GM18508 (cell line): ENCODE measurements at regions not wholly inside any gene's neighbourhood (a gene's known extent, or its start where the extent isn't known, plus 50 kb on each side); places are given as distances from the start of the nearest gene placed in this dataset.
"Not testable (repeated sequence)": the region's sequence is repeated elsewhere in the genome, so short reads cannot be mapped to it uniquely, and the experiment has no call there.

Experiments
- ATAC-seq: cut with Tn5 transposase; IDR thresholded peaks from one replicate; pipeline ENCODE4 v1.9.1; 2021; ENCODE audit warnings: moderate number of reproducible peaks; ENCODE audit not compliant: insufficient read depth, unreplicated experiment

DNA sequence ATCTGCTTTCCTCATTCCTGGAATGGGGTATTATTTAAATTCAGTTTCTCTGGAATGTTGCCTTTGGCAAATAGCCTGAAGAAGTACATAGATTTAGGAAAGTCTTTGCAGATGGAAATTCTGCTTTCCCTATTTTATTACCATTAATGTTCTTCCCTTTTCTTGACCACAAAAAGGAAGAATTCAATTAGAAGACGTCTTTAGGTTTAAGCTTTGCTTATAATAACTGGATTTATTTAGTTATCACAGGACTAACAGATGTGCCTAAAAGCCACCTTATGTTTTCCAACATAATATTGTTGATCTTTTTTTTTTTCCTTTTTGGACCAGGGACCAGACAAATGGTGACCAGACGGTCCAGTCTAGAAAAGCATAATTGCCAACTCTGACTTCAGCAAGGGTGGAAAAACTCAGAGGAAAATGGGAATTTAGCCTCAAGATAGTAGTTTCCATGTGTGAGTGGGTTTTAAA is 210.1 kb upstream of the SPRY2 start:
- ATAC-seq: no peak

DNA sequence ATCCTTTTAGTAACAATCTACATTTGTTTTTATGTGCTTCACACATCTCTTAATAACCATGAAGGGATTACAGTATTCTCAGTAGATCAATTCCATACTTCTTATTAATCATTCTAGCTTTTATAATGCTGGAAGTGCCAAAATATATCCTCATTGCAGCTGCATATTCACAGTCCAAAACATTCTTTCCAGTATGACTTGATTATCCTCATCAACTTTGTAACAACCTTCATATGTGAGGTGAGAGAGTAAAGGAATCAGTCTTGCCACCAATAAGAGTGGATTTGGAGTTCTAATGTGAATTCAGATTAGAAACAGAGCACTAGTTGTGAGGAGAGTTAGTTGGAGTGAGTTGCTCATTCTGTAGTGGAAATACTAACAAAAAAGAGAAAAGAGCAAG is 208.0 kb upstream of the SPRY2 start:
- ATAC-seq: no peak

DNA sequence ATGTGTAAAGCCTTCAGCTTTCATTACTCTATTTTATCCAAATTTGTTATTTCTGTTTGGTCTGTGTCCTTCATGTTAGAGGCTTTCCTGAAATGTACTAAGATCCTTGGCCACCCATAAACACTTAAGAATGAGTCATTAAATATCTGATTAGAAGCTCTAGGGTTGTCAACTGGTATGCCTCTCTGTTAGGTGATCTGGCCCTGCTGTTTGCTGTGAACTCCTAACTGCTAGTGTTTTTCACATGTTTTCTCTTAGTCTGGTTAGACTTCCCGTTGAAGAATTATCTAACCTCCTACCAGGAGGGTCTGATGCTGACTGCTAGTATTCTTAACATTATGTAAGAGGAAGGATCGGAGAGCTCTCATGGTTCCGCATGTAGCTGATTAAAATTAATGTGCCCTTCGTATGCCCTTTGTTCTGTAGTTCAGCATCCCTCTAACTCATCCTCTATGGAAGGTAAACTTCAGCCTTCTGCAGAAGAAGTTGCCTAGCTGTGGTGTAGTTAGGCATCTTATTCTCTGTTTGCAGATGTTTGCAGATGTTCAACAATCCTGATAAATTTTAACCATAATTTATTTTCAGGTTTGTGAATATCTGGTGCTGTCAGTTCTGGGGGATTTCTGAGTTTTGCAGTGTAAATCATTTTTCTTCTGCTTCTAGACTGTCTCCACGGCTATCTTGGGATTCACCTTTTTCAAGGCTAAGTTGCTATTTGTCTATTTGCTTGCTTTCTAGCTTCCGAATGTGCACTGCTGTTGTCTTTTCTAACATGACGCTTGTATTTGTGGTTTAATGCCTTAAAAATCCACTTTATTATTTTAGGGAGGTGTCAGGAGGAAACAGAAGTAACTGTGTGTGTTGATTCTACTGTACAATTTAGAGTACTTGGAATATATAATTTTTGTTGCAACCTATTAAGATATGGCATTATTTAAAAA is 207.2 kb upstream of the SPRY2 start:
- no peak for ATAC-seq

DNA sequence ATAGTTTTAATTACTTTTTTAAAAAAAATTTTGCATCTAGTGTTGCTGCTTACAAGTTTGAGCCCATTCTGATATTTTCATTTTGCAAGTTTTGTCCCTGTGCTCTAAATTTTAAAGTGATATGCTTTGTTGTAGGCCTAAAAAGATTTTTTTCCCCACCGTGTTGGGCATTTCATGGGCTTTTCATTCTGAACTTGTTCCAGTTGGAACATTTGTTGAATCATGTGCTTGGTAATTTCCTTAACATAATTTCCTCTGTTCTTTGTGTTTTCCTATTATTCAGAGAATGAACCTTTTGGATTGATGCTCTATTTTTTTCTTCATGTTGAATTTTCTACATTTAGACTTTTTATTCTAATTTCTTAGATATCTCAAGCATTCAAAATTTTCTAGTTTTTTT is 206.4 kb upstream of the SPRY2 start:
- no peak for ATAC-seq

DNA sequence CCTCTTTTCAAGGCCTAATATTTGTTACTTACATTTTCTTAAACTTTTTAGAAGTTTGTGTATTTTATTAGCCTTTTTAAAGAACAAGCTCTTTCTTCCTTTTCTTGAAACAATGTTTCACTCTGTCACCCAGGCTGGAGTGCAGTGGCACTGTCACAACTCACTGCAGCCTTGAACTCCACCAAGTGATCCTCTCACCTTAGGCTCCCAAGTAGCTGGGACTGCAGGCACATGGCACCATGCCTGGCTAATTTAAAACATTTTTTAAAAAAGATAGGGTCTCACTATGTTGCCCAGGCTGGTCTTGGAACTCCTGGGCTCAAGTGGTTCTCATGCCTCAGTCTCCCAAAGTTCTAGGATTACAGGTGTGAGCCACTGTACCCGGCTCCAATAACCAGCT is 192.2 kb upstream of the SPRY2 start:
- ATAC-seq: no peak

DNA sequence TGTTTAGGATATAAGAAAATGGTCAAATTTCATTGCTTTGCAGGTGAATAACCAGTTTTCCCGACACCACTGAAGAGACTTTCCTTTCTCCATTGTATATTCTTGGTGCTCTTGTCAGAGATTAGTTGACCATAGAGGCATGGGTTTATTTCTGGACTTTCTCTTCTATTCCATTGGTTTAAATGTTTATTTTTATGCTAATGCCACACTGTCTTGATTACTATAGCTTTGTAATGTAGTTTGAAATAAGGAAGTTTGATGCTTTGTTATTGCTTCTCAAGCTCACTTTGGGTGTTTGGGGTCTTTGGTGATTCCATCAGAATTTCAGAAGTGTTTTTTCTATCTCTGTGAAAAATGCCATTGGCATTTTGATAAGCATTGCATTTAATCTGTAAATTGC is 190.0 kb upstream of the SPRY2 start:
- ATAC-seq: no peak

DNA sequence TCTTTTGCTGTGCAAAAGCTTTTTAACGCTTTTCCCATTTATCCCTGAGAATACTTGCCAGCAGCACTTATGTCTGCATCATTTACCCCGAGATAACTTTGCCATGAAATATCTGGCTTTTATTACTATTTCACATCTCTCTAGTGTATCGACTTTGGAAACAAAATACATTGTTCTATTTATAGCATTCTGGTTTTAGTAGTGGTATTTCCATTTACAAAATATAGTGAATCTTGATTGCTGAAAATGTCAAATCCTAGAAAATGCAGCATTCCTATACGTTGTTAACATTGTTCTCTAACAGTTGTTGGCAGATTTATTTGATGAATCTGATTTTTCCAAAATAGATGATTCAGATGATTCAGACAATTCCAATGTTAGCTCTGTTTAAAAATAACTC is 189.3 kb upstream of the SPRY2 start:
- no peak for ATAC-seq

DNA sequence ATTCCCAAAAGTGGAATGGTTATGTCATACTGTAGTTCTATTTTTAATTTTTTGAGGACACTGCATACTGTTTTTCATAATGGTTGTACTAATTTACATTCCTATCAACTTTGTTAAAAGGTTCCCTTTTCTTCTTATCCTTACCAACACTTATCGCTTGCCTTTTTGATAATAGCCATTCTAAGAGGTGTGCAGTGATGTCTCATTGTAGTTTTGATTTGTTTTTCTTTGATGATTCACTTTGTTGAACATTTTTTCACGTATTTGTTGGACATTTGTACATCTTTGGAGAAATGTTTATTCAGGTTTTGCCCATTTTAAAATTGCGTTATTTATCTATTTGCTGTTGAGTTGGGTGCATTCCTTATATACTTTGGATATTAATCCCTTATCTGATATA is 188.8 kb upstream of the SPRY2 start:
- ATAC-seq: no peak

DNA sequence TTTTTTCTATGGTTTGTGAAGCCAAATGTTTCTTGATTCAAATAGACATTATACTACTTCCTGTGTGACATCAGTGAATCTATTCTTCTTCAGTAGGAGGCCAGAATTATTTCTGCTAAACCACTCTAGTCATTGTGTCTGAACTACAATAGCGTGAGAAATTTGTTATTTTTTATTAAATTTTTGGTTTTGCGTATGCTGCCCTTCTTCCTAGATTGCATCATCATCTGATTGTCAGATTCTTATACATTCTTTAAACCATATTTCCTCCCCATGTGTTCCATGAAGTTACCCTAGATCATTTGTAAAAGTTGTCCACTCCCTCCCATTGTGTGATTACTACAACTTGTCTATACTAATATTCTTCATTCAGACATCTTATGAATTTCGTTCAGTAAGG is 187.8 kb upstream of the SPRY2 start:
- ATAC-seq: no peak

DNA sequence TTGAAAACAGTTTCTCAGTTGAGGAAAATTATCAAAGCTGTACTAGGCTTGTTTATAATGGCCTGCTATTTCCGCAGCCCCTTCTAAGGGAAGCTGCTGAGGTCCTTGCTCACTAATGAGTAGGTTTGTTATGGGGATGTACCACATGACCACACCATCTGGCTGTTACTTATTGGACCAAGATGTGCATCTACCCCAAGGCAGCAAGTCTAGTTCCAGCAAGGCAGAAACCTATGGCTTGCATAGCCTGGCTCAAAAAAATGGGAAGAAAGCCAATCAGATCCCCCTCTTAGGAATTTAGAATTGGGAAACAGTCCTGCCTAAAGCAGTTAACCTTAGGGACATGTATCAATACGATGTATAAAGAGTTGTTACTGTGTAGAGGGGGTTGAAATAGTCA is 186.5 kb upstream of the SPRY2 start:
- ATAC-seq: no peak

DNA sequence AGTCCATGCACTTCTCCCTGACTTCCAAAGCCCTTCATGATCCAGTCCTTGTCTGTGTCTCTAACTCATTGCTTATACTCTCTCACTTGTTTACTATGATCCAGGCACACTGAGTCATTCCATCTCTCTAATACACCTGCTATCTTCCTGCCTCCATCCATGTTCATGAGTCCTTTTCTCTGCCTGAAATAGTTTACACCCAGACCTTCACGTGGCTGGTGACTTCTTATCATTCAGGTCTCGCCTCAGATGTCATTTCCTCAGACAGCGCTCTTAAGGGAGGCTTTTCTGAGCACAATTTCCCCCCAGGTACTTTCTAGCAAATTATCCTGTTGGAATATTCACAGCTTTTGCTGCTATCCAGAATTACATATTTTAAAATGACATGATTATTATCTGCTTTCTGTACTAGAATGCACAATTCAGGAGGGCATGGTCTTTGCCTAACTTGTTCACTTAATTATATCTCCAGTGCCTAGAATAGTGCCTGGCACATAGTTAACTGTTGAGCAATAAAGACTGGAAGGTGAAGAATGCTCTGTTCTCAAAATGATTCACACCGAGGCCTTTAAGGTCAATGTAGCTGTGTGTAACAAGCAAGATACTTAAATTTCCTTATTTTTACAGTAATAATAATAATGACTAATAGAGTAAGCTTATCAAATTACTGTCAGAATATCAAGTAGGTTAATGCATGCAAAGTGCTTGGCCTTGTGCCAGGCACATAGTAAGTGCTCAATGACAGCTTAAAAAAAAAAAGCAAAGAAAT is 183.7 kb upstream of the SPRY2 start:
- no peak for ATAC-seq

DNA sequence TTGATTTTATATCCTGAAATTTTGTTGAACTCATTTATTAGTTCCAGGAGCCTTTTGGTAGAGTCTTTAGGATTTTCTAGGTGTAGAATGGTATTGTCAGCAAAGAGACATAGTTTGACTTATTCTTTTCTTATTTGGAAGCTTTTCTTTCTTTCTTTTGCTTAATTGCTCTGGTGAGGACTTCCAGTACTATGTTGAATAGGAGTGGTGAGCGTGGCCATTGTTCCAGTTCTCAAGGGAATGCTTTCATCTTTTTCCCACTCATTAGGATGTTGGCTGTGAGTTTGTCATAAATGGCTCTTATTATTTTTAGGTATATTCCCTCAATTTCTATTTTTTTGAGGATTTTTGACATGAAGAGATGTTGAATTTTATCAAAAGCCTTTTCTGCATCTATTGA is 182.2 kb upstream of the SPRY2 start:
- ATAC-seq: no peak

DNA sequence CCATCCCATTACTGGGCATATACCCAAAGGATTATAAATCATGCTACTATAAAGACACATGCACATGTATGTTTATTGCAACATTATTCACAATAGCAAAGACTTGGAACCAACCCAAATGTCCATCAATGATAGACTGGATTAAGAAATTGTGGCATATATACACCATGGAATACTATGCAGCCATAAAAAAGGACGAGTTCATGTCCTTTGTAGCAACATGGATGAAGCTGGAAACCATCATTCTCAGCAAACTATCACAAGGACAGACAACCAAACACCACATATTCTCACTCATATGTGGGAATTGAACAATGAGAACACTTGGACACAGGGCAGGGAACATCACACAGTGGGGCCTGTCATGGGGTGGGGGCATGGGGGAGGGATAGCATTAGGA is 181.5 kb upstream of the SPRY2 start:
- not testable (repeated sequence) for ATAC-seq

DNA sequence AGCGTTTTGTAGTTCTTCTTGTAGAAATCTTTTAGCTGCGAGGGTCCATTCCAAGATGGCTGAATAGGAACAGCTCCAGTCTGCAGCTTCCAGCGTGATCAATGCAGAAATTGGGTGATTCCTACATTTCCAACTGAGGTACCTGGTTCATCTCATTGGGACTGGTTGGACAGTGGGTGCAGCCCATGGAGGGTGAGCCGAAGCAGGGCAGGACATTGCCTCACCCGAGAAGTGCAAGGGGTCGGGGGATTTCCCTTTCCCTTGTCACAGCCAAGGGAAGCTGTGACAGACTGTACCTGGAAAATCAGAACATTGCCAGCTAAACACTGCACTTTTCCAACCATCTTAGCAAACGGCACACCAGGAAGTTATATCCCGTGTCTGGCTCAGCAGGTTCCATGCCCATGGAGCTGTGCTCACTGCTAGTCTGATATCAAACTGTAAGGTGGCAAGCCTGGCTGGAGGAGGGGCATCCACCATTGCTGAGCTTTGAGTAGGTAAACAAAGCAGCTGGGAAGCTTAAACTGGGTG is 176.0 kb upstream of the SPRY2 start:
- ATAC-seq: no peak

DNA sequence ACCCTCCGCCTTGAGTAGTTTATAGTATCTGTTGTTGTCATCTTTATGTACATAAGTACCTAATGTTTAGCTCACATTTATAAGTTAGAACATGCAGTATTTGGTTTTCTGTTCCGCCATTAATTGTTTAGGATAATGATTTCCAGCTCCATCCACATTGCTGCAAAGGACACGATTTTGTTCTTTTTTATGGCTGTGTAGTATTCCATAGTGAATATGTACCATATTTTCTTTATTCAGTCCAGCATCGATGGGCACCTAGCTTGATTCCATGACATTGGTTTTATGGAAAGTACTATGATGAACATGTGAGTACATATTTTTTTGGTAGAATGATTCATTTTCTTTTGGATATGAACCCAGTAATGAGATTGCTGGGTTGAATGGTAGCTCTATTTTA is 174.4 kb upstream of the SPRY2 start:
- ATAC-seq: no peak

DNA sequence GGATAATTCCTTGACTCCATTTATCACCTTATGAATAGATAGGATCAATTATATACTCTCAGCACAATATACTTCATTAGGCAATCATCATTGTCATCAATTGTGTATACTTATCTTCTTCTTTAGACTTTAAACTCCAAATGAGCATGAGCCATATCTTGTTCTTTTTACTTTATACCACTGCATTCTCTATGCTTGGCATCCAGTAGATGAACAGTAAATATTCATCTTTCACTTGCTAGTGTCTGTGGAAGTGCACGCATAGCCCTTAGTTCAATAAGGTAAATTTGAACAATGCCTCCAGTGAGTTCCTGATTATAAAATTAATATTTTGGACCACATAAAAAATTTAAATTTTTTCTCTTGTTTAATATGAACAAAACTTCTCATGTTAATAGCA is 172.3 kb upstream of the SPRY2 start:
- ATAC-seq: no peak

DNA sequence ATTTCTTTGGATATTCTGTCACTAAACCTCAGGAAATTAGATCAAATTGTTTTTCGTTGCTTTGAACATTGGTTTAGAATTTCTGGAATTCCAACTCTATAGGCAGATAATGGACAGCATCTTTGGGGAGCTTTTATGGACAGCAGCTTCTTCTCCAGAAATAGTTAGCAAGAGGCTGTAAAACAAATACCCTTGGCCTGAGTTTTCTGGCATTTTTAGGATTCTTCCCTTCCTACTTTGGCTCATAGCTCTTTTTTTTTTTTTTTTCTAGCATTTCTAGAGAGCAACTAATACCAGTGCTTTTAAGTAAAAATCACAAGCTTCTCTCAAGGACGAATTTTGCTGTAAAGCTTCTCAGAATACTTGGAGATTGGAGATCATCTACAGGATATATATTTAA is 169.8 kb upstream of the SPRY2 start:
- ATAC-seq: no peak

DNA sequence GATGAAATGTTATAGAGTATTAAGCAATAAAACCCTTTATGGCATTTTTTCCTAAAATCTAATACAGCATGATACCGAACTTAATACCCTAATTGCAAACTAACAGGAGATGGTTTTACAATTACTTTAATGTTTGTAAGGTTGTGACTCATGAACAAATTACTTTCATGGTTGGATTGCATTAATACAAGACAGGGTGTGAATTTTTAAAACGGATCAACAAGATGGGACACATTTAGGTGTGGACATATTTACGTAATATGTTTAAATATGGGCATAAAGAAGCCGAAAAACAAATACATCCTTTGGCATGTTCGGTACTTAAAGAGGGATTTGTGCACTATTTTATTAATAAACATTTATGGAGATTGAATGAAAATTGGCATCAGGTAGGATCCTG is 168.3 kb upstream of the SPRY2 start:
- ATAC-seq: no peak

DNA sequence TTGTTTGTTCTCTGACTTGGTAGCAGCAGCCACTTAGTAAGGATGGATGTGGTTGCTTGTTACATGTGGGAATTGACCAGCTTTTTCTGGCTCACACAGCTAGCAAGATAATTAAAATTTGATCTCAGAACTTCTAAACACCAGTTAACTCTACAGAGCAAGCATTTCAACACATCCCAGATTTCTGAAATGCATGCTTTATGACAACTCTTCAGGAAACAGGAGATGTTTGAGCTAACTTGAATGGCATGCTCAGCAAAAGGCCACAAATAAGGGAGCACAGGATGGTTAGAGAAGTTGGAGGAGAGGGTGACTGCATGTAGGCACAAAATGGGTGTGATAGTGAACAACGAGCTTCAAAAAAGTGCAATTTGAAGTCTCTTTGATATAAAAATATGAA is 167.1 kb upstream of the SPRY2 start:
- no peak for ATAC-seq

DNA sequence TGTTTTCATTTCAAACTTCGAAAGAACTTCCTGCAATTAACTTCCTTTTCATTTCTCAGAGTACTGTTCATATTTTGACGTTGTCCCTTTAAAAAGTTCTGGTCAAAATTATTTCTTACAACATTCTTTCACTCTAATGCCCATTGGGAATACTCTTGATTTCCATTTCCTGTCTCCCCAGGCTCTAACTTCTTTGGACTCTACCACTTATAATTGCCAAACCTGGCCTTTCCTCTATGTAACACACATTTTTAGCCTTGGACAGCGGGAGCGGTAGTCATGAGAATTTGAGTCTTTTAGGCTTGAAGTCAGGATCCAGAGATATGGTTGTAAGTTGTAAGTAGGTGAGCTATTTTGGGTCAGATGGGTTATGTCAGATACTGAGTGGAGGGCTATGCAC is 163.5 kb upstream of the SPRY2 start:
- ATAC-seq: no peak

DNA sequence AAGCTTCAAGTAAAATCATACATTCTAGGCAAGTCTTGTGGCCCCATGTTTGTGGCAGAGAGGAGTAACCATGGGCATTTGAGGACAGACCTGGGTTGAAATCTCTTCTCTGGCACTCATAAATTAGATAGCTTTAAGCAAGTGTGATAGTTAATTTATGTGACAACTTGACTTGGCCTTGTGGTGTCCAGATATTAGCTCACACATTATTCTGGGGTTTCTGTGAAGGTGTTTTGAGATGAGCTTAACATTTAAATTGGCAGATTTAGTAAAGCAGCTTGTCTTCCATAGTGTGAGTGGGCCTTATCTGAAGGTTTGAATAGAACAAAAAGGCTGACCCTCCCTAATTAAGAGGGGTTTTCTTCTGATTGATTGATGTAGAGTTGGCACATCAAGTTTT is 161.4 kb upstream of the SPRY2 start:
- no peak for ATAC-seq
